IgD-negative memory B cell (primary cell): ENCODE measurements at regions not wholly inside any gene's neighbourhood (a gene's known extent, or its start where the extent isn't known, plus 50 kb on each side); places are given as distances from the start of the nearest gene placed in this dataset.
"Not testable (repeated sequence)": the region's sequence is repeated elsewhere in the genome, so short reads cannot be mapped to it uniquely, and the experiment has no call there.

Source experiments
- H3K27ac Mint-ChIP-seq, 3 donors: one replicate each; pipeline ENCODE4 v1.8.0; 2020 to 2022; ENCODE audit warnings: mild to moderate bottlenecking in 3 of 3, mixed read lengths in 3 of 3, moderate library complexity in 1 of 3
- H3K27me3 Mint-ChIP-seq: one replicate; pipeline ENCODE4 v1.8.0; 2021; ENCODE audit warnings: mixed read lengths
- H3K36me3 Mint-ChIP-seq: one replicate; pipeline ENCODE4 v1.8.0; 2020; ENCODE audit warnings: mild to moderate bottlenecking, mixed read lengths
- H3K4me1 Mint-ChIP-seq, 3 donors: one replicate each; pipeline ENCODE4 v1.8.0; 2020 to 2022; ENCODE audit warnings: mixed read lengths in 3 of 3, mild to moderate bottlenecking in 1 of 3
- H3K4me3 Mint-ChIP-seq, 4 donors: one replicate each; pipeline ENCODE4 v1.8.0; 2020 to 2022; ENCODE audit warnings: mild to moderate bottlenecking in 4 of 4, mixed read lengths in 4 of 4, moderate library complexity in 3 of 4
- H3K9me3 Mint-ChIP-seq, 3 donors: one replicate each; pipeline ENCODE4 v1.8.0; 2020 to 2021; ENCODE audit warnings: mixed read lengths in 3 of 3, mild to moderate bottlenecking in 1 of 3

- Mint-ChIP-seq H3K27ac (no peak overlapping the region), H3K9me3 (peaks cover 0 to 1% (median 0%) of the 10 kb centered on the region in 3 donors), H3K36me3 (no peaks in the 10 kb centered on the region), H3K4me1 (no peaks in the 10 kb centered on the region), H3K27me3 (no peaks in the 10 kb centered on the region), H3K4me3 (no peak overlapping the region)
Measured at GRCh38 chr10:21125471-21126228, 228.5 kb upstream of the NEBL start.

DNA sequence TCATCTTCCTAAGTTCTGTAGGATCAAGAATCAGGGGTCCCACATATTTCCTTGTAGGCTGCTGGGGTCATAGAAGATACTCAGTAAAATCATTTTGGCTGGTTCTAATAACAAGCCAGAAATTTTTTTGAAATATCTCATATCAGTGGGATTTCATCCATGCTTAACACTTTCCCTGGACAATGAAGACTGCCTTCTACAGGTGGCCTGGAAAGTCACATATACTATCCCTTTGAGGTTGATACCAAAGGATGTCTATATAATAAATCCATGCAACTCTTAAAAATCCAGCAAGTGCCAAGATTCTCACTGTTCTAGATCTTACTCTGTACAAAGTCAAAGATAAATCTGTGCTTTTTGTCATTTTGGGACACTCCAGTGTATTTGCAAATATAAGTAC lies 225.8 kb upstream of the NEBL start:
- Mint-ChIP-seq H3K4me1 (no peaks in the 10 kb centered on the region), H3K4me3 (no peak overlapping the region), H3K27me3 (no peaks in the 10 kb centered on the region), H3K27ac (no peak overlapping the region), H3K9me3 (peaks cover 0 to 1% (median 0%) of the 10 kb centered on the region in 3 donors), H3K36me3 (no peaks in the 10 kb centered on the region)

DNA sequence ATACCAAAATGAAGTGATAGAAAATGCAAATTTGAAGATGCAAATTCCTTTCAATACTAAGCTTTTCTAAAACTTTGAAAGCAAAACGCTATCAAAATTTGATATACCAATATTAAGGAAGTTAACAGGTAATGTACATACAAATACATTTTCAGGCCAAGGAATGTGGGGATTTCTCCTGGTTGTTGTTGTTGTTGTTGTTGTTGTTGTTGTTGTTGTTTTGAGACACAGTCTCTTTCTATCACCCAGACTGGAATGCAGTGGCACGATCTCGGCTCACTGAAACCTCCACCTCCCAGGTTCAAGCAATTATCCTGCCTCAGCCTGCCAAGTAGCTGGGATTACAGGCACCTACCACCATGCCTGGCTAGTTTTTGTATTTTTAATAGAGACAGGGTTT lies 224.7 kb upstream of the NEBL start:
- H3K27ac Mint-ChIP-seq, H3K36me3 Mint-ChIP-seq, H3K4me1 Mint-ChIP-seq, H3K4me3 Mint-ChIP-seq, H3K9me3 Mint-ChIP-seq, H3K27me3 Mint-ChIP-seq: not testable (repeated sequence)

DNA sequence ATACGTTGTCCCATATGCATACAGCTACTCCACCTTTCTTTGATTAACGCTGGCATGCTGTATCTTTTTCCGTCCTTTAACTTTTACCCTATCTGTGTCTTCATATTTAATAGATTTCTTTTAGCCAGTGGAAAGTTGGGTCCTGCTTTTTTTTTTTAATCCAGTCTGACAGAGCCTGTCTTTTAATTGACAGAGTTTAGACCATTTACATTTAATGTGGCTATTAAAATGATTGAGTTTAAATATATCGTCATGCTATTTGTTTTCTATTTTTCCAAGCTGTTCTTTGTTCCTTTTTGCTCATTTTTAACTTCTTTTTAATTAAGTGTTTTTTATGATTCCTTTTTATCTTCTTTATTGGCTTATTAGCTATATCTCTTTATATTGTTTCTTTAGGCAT lies 217.6 kb upstream of the NEBL start:
- Mint-ChIP-seq H3K9me3 (no peaks in the 10 kb centered on the region), H3K27ac (no peak overlapping the region), H3K4me3 (no peak overlapping the region), H3K36me3 (no peaks in the 10 kb centered on the region), H3K4me1 (peaks cover 0 to 2% (median 0%) of the 10 kb centered on the region in 3 donors), H3K27me3 (peaks cover 2% of the 10 kb centered on the region)

DNA sequence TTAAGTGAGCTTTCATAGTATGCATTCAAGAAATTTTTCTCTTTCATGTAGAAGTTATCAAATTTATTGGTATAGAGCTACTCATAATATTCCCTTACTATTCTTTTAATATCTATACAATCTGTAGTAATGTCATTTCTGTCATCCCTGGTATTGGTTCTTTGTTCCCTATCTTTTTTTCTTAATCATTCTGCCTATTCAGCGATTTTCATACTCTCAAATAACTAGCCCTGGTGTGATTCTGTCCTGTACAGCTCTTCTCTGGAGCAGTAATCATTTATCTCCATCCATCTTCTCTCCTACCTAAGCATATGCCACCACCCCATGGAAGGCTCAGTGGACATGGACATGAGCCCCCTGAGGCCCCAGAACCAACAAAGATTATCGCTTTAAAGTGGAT lies 213.2 kb upstream of the NEBL start:
- H3K9me3 Mint-ChIP-seq, result peaks cover 0 to 2% (median 1%) of the 10 kb centered on the region in 3 donors
- no peak overlapping the region for H3K27ac Mint-ChIP-seq
- no peak overlapping the region for H3K4me3 Mint-ChIP-seq
- H3K27me3 Mint-ChIP-seq, result peaks cover 2% of the 10 kb centered on the region
- peaks cover 0 to 2% (median 0%) of the 10 kb centered on the region in 3 donors for H3K4me1 Mint-ChIP-seq
- no peaks in the 10 kb centered on the region for H3K36me3 Mint-ChIP-seq

DNA sequence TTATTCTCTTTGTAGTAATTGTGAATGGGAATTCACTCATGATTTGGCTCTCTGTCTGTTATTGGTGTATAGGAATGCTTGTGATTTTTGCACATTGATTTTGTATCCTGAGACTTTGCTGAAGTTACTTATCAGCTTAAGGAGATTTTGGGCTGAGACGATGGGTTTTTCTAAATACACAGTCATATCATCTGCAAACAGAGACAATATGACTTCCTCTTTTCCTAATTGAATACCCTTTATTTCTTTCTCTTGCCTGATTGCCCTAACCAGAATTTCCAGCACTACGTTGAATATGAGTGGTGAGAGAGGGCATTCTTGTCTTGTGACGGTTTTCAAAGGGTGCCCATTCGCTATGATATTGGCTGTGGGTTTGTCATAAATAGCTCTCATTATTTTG lies 209.8 kb upstream of the NEBL start:
- H3K27ac Mint-ChIP-seq, H3K4me1 Mint-ChIP-seq, H3K4me3 Mint-ChIP-seq, H3K9me3 Mint-ChIP-seq, H3K36me3 Mint-ChIP-seq, H3K27me3 Mint-ChIP-seq: not testable (repeated sequence)

GRCh38 chr10:21105331-21105730 lies 208.2 kb upstream of the NEBL start:
- not testable (repeated sequence) for H3K4me3 Mint-ChIP-seq, H3K27ac Mint-ChIP-seq, H3K27me3 Mint-ChIP-seq, H3K9me3 Mint-ChIP-seq, H3K36me3 Mint-ChIP-seq, H3K4me1 Mint-ChIP-seq

DNA sequence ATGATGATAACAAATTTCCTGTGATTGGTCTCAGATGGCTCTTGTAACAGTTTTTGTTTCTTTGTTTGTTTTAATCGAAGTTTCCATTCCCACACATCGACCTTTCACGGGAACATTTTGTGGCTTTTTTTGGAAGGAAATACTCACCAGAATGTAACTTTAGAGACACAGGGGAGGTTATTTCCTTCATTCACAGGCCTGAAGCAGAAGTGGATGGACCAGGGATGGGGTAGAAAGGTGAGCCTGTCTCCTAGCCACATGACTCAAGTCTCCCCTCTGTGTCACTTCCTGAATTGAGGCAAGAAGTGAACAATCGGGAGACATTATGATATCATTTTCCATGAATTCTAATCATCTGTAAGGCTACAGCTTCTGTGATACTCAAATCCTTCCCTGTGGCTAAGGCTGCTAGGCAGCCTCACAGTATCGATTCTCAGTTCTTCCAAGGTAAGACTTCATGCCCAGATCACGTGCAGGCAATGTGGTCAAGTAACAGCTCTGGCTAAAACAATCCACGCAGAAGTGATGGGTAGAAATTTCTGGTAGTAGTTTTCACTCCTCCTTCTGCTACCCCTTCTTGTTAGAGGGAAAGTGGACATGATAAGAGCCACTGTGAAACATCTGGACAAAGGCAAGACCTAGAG lies 203.9 kb upstream of the NEBL start:
- H3K4me1 Mint-ChIP-seq, result no peaks in the 10 kb centered on the region
- no peak overlapping the region for H3K27ac Mint-ChIP-seq
- H3K4me3 Mint-ChIP-seq, result no peak overlapping the region
- H3K27me3 Mint-ChIP-seq, result no peaks in the 10 kb centered on the region
- no peaks in the 10 kb centered on the region for H3K36me3 Mint-ChIP-seq
- peaks cover 0 to 2% (median 1%) of the 10 kb centered on the region in 3 donors for H3K9me3 Mint-ChIP-seq

DNA sequence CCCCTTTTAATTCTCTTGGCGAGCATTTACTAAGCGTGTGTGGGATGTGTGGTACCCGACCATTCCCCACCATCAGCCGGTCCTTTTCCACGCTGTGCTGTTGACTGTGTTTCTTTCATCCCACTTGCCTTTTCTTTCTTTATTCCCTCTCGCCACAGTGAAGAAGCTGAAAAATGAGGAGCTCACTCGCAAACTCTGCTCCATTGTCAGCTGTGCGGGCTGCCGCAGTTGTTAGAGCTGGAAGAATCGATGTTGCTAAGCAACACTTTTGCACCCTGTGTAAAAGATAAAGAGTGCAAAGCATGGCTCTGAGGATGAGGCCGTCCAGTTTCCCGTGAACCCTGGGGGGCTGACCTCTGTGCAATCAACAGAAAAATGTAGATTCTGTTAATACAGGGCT lies 203.1 kb upstream of the NEBL start:
- H3K4me3 Mint-ChIP-seq, result no peak overlapping the region
- H3K27me3 Mint-ChIP-seq, result no peaks in the 10 kb centered on the region
- no peak overlapping the region for H3K27ac Mint-ChIP-seq
- no peaks in the 10 kb centered on the region for H3K9me3 Mint-ChIP-seq
- H3K4me1 Mint-ChIP-seq, result no peaks in the 10 kb centered on the region
- no peaks in the 10 kb centered on the region for H3K36me3 Mint-ChIP-seq

DNA sequence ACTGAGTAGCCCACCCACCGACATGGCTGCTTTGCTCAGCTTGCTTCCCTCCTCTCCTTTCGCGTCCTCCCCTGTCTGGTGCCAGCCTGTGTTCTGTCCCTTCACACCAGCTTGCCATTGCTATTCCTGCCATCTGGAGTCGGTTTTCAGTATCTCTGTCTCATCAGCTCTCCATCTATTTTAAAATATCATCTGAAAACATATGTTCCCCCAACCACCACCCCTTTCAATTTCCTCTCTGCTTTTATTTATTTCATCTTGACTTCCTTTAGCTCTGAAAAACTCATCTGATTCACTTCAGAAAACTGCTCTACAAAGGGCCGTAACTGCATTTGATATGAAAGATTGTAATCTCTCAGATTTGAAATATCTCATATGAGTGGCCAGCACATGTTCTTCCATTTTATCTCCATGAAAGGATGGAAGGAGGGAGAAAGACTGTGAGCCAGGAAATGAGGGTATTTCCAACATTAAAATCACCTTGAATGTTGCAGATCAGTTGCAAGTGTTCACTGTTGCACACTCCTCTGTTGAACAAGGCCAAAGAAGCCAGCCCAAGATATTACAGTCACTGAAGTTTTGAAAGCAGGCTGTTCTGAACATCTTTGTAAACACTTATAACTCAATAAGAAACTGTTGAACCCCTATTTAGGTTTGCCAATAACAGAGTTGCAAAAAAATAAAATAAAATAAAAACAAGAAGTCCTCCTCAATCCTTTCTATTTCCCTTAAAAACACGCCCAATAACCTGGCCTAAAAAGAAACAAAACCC lies 202.4 kb upstream of the NEBL start:
- no peaks in the 10 kb centered on the region for H3K4me1 Mint-ChIP-seq
- H3K4me3 Mint-ChIP-seq, result no peak overlapping the region
- H3K27me3 Mint-ChIP-seq, result no peaks in the 10 kb centered on the region
- H3K36me3 Mint-ChIP-seq, result no peaks in the 10 kb centered on the region
- H3K9me3 Mint-ChIP-seq, result no peaks in the 10 kb centered on the region
- H3K27ac Mint-ChIP-seq, result no peak overlapping the region

GRCh38 chr10:21097926-21098355 lies 200.8 kb upstream of the NEBL start:
- no peak overlapping the region for H3K27ac Mint-ChIP-seq
- no peaks in the 10 kb centered on the region for H3K27me3 Mint-ChIP-seq
- H3K4me3 Mint-ChIP-seq, result no peak overlapping the region
- no peaks in the 10 kb centered on the region for H3K4me1 Mint-ChIP-seq
- no peaks in the 10 kb centered on the region for H3K36me3 Mint-ChIP-seq
- peaks cover 0 to 2% (median 0%) of the 10 kb centered on the region in 3 donors for H3K9me3 Mint-ChIP-seq

- Mint-ChIP-seq H3K27me3 (no peaks in the 10 kb centered on the region), H3K27ac (no peak overlapping the region), H3K9me3 (peaks cover 0 to 5% (median 2%) of the 10 kb centered on the region in 3 donors), H3K4me3 (no peak overlapping the region), H3K4me1 (peaks cover 0 to 2% (median 2%) of the 10 kb centered on the region in 3 donors), H3K36me3 (no peaks in the 10 kb centered on the region)
Measured at GRCh38 chr10:21095494-21096055, 198.5 kb upstream of the NEBL start.

GRCh38 chr10:21095073-21095472 lies 198.0 kb upstream of the NEBL start:
- Mint-ChIP-seq H3K4me1 (peaks cover 0 to 2% (median 2%) of the 10 kb centered on the region in 3 donors), H3K9me3 (peaks cover 0 to 5% (median 2%) of the 10 kb centered on the region in 3 donors), H3K4me3 (no peak overlapping the region), H3K27ac (no peak overlapping the region), H3K36me3 (no peaks in the 10 kb centered on the region), H3K27me3 (no peaks in the 10 kb centered on the region)

GRCh38 chr10:21092683-21093524 lies 195.8 kb upstream of the NEBL start:
- Mint-ChIP-seq H3K27ac (no peak overlapping the region), H3K36me3 (no peaks in the 10 kb centered on the region), H3K9me3 (peaks cover 0 to 9% (median 2%) of the 10 kb centered on the region in 3 donors), H3K4me1 (peaks cover 0 to 2% (median 2%) of the 10 kb centered on the region in 3 donors), H3K27me3 (peaks cover 4% of the 10 kb centered on the region), H3K4me3 (no peak overlapping the region)
